T-helper 1 cell (primary cell): ENCODE measurements at regions not wholly inside any gene's neighbourhood (a gene's known extent, or its start where the extent isn't known, plus 50 kb on each side); places are given as distances from the start of the nearest gene placed in this dataset.

Source experiments
- DNase-seq, 5 donors: peaks; one replicate each; pipeline ENCODE4 v3.0.0-alpha.2; 2012 to 2020

- no peak for DNase-seq
Measured at GRCh38 chrX:38890326-38890725, 89.1 kb downstream of the MID1IP1 start.

- DNase-seq = no peak
Measured at GRCh38 chrX:38890963-38891362, 89.7 kb downstream of the MID1IP1 start.

GRCh38 chrX:38891641-38892413 lies 90.6 kb downstream of the MID1IP1 start:
- peak in 1 of 5 donors; percentile 47 for DNase-seq

GRCh38 chrX:38893441-38893840 lies 92.2 kb downstream of the MID1IP1 start:
- no peak for DNase-seq

GRCh38 chrX:38895775-38896174 lies 94.5 kb downstream of the MID1IP1 start:
- no peak for DNase-seq

- no peak for DNase-seq
Measured at GRCh38 chrX:38896724-38897298, 95.6 kb downstream of the MID1IP1 start.

- DNase-seq = no peak
Measured at GRCh38 chrX:38898261-38898660, 97.0 kb downstream of the MID1IP1 start.

GRCh38 chrX:38899650-38900049 lies 98.4 kb downstream of the MID1IP1 start:
- no peak for DNase-seq

- no peak for DNase-seq
Measured at GRCh38 chrX:38900719-38901118, 99.5 kb downstream of the MID1IP1 start.

- DNase-seq = no peak
Measured at GRCh38 chrX:38902972-38903492, 101.8 kb downstream of the MID1IP1 start.

GRCh38 chrX:38916801-38917200 lies 115.5 kb downstream of the MID1IP1 start:
- DNase-seq = no peak

- DNase-seq = no peak
Measured at GRCh38 chrX:38917954-38918353, 116.7 kb downstream of the MID1IP1 start.

- no peak for DNase-seq
Measured at GRCh38 chrX:38919202-38919601, 117.9 kb downstream of the MID1IP1 start.

GRCh38 chrX:38919853-38920528 lies 118.7 kb downstream of the MID1IP1 start:
- DNase-seq = no peak

GRCh38 chrX:38923451-38923969 lies 122.3 kb downstream of the MID1IP1 start:
- no peak for DNase-seq

- no peak for DNase-seq
Measured at GRCh38 chrX:38927592-38927991, 126.3 kb downstream of the MID1IP1 start.

- no peak for DNase-seq
Measured at GRCh38 chrX:38929966-38930421, 128.7 kb downstream of the MID1IP1 start.

GRCh38 chrX:38930474-38930873 lies 129.2 kb downstream of the MID1IP1 start:
- DNase-seq = no peak

GRCh38 chrX:38935561-38935960 lies 134.3 kb downstream of the MID1IP1 start:
- DNase-seq = no peak

- no peak for DNase-seq
Measured at GRCh38 chrX:38937400-38937799, 136.1 kb downstream of the MID1IP1 start.

GRCh38 chrX:38937926-38938325 lies 136.7 kb downstream of the MID1IP1 start:
- no peak for DNase-seq

- DNase-seq = no peak
Measured at GRCh38 chrX:38939067-38939466, 137.8 kb downstream of the MID1IP1 start.

- no peak for DNase-seq
Measured at GRCh38 chrX:38940547-38940946, 139.3 kb downstream of the MID1IP1 start.
